ENCODE measurements at regions not wholly inside any gene's neighbourhood (a gene's known extent, or its start where the extent isn't known, plus 50 kb on each side); places are given as distances from the start of the nearest gene placed in this dataset.

DNA sequence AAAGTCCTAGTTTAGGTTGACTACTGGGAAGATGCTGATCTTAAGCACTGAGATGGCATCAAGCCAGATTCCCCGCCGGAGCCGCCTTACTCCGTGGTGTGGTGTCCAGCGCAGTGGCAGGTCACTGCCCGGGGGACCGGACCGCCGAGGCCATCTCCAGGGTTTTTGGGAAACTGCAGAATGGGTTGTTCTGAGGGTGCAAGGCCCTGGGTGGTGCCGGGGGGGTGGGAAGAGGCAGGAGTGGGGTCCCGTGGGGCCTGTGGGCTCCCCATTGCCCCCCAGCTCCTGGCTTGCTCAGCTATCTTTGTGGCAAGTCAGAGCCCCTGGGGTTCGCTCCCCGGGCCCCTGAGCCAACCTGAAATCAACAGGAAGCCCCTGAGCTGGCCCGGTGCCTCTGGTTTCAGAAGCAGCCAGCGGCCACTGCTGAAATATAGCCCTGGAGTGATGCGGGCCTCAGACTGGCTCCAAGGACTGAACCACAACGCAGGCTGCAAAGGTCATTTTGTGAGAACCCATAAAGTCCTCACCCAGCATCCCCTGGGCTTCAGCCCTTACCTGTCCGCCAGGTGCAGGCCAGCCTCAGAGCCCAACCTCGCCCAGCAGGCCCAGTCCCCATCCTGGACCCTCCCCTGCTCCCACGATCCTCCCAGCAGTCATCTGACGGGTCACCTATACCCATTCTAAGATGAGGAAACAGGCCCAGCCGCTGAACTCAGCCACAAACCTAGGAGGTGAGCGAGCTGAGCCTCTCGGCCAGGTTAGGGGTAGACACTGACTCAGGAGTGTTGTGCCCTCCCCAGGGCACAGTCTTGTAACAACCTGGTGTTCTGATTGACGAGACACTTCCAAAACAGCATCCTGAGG, 102.7 kb downstream of the PDGFA start:
- H3K4me1 Mint-ChIP-seq, result no peaks in the 10 kb centered on the region
- no peak overlapping the region for H3K27ac Mint-ChIP-seq
- no peaks in the 10 kb centered on the region for H3K36me3 Mint-ChIP-seq (ENCODE audit: low read depth)
- no peak overlapping the region for H3K4me3 Mint-ChIP-seq
- ChIA-PET CTCF (no interaction called here), POLR2A (no interaction called here)
- DNase-seq, result no peak
- H3K9me3 Mint-ChIP-seq, result peaks cover 12% of the 10 kb centered on the region
- no peaks in the 10 kb centered on the region for H3K27me3 Mint-ChIP-seq

DNA sequence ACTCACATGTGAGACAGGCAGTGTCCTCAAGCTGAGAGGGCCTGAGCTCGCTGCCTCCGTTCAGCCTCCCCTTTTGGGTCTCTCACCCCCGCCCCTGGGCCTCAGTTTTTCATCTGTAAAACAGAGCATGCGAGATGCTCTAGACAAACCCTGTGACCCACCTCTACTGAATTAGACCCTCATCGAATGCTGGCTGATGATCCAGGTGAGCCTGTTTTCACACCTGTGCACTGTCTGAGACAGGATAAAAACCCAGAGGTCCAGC, 102.1 kb downstream of the PDGFA start:
- Mint-ChIP-seq H3K27ac (no peak overlapping the region), H3K27me3 (no peaks in the 10 kb centered on the region), H3K36me3 (ENCODE audit: low read depth) (no peaks in the 10 kb centered on the region), H3K9me3 (peaks cover 12% of the 10 kb centered on the region), H3K4me1 (no peaks in the 10 kb centered on the region), H3K4me3 (no peak overlapping the region)
- CTCF ChIA-PET, result no interaction called here
- POLR2A ChIA-PET, result no interaction called here
- no peak for DNase-seq

GRCh38 chr7:417973-418601, 101.6 kb downstream of the PDGFA start:
- Mint-ChIP-seq H3K4me1 (no peaks in the 10 kb centered on the region), H3K4me3 (no peak overlapping the region), H3K27me3 (no peaks in the 10 kb centered on the region), H3K27ac (no peak overlapping the region), H3K36me3 (ENCODE audit: low read depth) (no peaks in the 10 kb centered on the region), H3K9me3 (peaks cover 12% of the 10 kb centered on the region)
- ChIA-PET POLR2A (no interaction called here), CTCF (no interaction called here)
- DNase-seq, result no peak

- POLR2A ChIA-PET, result no interaction called here
- Mint-ChIP-seq H3K4me3 (no peak overlapping the region), H3K9me3 (peaks cover 12% of the 10 kb centered on the region), H3K27ac (no peak overlapping the region), H3K4me1 (no peaks in the 10 kb centered on the region), H3K27me3 (no peaks in the 10 kb centered on the region), H3K36me3 (ENCODE audit: low read depth) (no peaks in the 10 kb centered on the region)
- CTCF ChIA-PET, result no interaction called here
- DNase-seq, result no peak
Measured at GRCh38 chr7:418636-419280, 100.9 kb downstream of the PDGFA start.

DNA sequence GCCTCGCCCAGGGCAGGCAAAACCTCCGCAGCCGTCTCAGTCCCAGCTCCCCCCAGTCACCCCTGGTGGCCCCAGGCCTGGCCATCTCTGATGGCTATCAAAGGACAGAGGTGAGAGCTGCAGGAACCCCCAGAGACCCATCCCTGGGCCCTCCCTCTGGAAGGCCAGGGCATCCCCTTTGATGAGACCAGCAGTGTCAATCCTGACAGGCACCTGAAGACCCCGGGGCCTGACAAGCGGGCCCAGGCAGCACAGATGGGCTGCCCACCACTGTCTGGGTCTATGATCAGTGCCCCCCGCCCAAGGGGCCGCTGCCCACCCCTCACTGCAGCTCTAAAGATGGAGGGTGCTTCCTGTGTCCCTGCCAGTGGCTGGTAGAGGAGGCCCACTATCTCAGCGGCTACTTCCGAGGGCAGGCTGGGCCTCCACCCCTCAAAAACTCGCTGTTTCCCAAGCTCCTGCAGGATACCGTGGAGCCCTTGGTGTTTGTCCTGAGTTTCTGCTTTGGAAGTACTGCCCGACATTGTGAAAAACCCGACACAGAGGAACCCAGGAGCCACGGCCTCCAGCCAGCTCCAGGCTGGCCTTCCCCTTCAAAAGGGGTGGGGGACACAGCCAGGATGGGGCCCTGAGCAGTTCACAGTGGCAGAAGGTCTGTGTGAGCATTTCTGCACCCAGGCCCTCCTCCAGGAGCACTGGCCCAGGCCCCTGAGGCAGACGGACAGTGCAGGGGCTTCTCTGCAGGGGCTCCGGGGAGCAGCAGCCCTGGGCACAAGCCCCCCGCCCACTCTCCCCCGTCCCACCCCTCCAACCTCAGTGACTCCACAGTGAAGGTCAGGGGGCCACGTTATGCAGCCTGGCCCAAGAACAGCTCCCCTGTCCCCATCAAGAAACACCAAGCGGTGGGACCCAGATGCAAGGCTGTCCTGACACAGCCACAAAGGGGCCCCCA, 99.2 kb downstream of the PDGFA start:
- POLR2A ChIA-PET, result no interaction called here
- no peaks in the 10 kb centered on the region for H3K36me3 Mint-ChIP-seq (ENCODE audit: low read depth)
- H3K27me3 Mint-ChIP-seq, result no peaks in the 10 kb centered on the region
- H3K4me1 Mint-ChIP-seq, result no peaks in the 10 kb centered on the region
- H3K4me3 Mint-ChIP-seq, result no peak overlapping the region
- H3K27ac Mint-ChIP-seq, result no peak overlapping the region
- CTCF ChIA-PET, result no interaction called here
- DNase-seq, result no peak
- H3K9me3 Mint-ChIP-seq, result peaks cover 12% of the 10 kb centered on the region

DNA sequence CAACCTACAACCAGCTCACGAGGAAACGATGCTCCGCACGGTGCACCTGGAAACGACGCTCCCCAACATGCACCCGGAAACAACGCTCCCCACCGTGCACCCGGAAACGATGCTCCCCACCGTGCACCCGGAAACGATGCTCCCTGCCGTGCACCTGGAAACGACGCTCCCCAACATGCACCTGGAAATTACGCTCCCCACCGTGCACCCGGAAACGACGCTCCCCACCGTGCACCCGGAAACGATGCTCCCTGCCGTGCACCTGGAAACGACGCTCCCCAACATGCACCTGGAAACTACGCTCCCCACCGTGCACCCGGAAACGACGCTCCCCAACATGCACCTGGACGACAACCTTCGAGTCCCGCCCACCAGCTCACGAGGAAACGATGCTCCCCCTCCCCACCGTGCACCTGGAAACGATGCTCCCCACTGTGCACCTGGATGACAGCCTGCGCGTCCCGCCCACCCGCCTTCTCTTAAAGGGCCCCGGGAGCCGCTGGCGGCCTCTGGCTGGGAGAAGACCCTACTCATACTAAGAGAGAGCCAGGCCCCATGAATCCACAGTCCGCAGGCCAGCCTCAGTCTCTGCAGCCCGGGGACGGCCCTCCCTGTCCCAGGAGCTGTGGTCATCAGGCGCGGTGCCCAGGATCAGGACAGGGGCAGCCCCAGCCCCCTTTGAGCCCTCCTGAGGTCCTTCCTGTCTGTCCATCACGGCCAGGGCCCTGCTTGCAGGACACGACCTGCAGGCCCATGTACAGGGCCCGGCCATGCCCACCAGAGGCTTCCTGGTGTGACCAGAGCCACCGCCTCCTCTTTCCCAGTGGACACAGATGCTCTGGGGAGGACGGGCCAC, 98.3 kb downstream of the PDGFA start:
- Mint-ChIP-seq H3K4me3 (no peak overlapping the region), H3K27me3 (no peaks in the 10 kb centered on the region), H3K36me3 (ENCODE audit: low read depth) (no peaks in the 10 kb centered on the region), H3K27ac (no peak overlapping the region), H3K4me1 (no peaks in the 10 kb centered on the region), H3K9me3 (peaks cover 12% of the 10 kb centered on the region)
- no peak for DNase-seq
- ChIA-PET POLR2A (no interaction called here), CTCF (interaction anchor here (0.9 kb wide), 1 partner anchor 47 kb away, joined by 3 read pairs; no protein-coding TSS in a partner anchor)

DNA sequence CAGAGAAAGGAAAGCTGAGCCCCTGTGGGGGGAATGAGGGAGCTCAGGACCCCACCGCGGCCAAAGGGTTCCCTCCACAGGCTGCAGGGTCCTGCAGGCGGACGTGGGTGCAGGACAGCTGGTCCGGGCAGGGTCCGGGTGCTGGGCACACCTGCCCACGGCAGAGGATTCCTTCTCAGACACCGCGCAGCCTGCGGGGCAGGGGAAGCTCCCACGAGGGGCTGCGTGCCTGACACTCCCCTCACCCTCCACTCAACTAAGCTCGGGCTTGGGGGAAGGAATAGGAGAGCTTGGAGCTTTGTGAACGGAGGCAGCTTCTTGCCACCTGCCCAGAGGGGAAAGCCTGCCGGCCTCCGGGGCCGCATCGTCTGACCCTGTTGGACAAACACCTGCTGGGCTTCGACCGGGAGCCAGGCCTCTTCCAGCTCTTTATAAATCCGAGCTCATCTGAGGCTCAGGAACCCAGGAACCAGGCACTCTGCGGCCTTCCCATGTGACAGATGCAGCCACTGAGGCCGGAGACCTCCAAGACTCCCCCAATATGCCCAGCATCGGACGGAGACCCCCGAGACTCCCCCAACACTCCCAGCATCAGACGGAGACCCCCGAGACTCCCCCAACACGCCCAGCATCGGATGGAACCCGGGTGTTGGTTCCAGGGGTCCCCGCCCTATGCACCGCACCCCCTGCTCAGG, 97.3 kb downstream of the PDGFA start:
- no peaks in the 10 kb centered on the region for H3K36me3 Mint-ChIP-seq (ENCODE audit: low read depth)
- ChIA-PET POLR2A (no interaction called here), CTCF (interaction anchor here (0.9 kb wide), 1 partner anchor 48 kb away, joined by 3 read pairs; no protein-coding TSS in a partner anchor)
- H3K4me3 Mint-ChIP-seq, result no peak overlapping the region
- no peaks in the 10 kb centered on the region for H3K27me3 Mint-ChIP-seq
- H3K27ac Mint-ChIP-seq, result no peak overlapping the region
- peaks cover 10% of the 10 kb centered on the region for H3K9me3 Mint-ChIP-seq
- H3K4me1 Mint-ChIP-seq, result no peaks in the 10 kb centered on the region
- DNase-seq, result no peak

- Mint-ChIP-seq H3K4me3 (no peak overlapping the region), H3K9me3 (peaks cover 5% of the 10 kb centered on the region), H3K27ac (no peak overlapping the region), H3K4me1 (no peaks in the 10 kb centered on the region), H3K36me3 (ENCODE audit: low read depth) (no peaks in the 10 kb centered on the region), H3K27me3 (no peaks in the 10 kb centered on the region)
- POLR2A ChIA-PET, result no interaction called here
- DNase-seq, result no peak
- CTCF ChIA-PET, result interaction anchor here (0.9 kb wide), 1 partner anchor 48 kb away, joined by 3 read pairs; no protein-coding TSS in a partner anchor
Measured at GRCh38 chr7:422886-423225, 96.8 kb downstream of the PDGFA start.

DNA sequence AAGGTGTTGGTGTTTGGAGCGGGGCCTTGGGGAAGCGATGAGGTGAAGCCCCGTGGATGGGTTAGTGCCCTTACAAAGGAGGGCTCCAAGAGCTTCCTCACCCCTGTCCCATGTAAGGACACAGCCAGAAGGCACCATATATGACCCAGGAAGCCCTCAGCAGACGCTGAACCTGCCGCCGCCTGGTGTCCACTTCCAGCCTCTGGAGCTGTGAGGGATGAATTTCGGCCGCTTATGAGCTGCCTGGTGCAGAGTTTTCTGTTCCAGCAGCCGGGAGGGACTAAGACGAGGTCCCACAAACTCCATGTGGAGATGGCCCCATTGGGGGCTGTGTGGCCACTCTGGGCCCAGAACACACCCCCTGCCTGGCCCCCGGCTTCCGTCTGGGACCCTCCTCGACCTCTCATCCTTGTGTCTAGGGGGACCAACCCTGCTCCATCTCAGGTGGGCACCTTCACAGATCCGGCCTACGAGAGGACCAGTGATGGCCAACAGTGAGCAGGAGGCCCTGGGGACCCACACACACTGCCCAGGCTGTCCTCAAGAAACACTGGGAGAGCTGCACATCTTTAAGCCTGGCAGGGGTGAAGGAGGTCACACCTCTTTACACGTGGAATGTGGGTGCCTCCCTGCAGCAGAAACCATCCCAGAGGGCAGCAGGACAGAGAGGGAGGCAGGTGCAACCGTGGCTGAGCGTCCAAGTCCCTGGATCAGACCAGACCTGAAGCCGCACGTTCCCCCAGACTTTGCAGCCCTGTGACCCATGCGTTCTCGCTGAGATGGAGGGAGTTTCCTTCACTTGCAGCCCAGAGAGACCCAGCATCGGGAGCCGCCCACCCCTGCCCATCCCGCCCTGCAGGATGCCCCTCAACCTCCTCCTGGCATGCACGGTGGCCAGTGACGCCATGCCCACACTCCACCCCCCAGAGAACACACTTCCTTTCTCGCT, 96.1 kb downstream of the PDGFA start:
- CTCF ChIA-PET, result no interaction called here
- Mint-ChIP-seq H3K9me3 (no peaks in the 10 kb centered on the region), H3K4me3 (no peak overlapping the region), H3K27ac (no peak overlapping the region), H3K36me3 (ENCODE audit: low read depth) (no peaks in the 10 kb centered on the region), H3K4me1 (no peaks in the 10 kb centered on the region), H3K27me3 (no peaks in the 10 kb centered on the region)
- POLR2A ChIA-PET, result no interaction called here
- DNase-seq, result no peak

DNA sequence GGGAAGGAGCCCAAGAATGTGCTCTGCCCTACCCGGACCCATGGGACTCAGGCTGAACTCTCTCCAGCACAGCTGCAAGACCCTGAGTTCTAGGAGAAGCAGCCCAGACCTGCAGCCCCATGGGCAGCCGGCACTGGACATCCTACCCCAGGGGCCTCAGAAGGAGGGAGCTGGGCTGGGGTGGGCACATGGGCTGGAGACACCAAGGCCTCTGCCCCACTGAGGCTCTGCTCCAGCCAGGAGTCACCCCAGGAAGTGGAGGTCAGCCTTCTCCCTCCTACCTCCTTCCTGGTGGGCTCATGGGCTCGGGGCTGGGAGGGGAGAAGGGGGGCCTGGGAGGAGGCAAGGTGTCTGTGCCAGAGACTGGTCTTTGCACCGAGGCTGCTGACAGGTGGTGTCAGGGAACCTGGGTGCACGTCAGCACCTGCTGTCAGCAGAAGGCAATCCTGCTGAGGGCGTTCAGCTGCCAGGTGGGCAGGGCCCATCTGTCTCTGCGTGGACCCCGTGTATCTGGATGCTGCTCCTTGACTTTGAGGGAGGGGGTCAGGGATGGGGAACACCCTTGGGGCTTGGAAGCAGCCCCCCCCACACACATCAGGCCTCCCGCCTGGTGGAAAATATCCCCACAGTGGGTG, 95.2 kb downstream of the PDGFA start:
- DNase-seq, result no peak
- no peaks in the 10 kb centered on the region for H3K9me3 Mint-ChIP-seq
- H3K27ac Mint-ChIP-seq, result no peak overlapping the region
- CTCF ChIA-PET, result no interaction called here
- POLR2A ChIA-PET, result no interaction called here
- no peaks in the 10 kb centered on the region for H3K4me1 Mint-ChIP-seq
- H3K27me3 Mint-ChIP-seq, result no peaks in the 10 kb centered on the region
- no peaks in the 10 kb centered on the region for H3K36me3 Mint-ChIP-seq (ENCODE audit: low read depth)
- no peak overlapping the region for H3K4me3 Mint-ChIP-seq
